OCI-LY7 (cell line): ENCODE measurements at regions not wholly inside any gene's neighbourhood (a gene's known extent, or its start where the extent isn't known, plus 50 kb on each side); places are given as distances from the start of the nearest gene placed in this dataset.

Experiments
- BruUV-seq: library from RNA; stranded (reverse); fragments of 400-500 nt; replicated peaks from 2 replicates; lab custom pipeline; 2021; lab: Mats Ljungman, UMichigan
- CTCF ChIA-PET: fragments of 300-600 bp; sonication (Branson Sonifier 250); formaldehyde crosslinking; loops from one replicate; lab custom pipeline; 2022; ENCODE audit warnings: antibody characterized with exemption; ENCODE audit not compliant: unreplicated experiment; lab: Charles Lee
- POLR2A ChIA-PET: fragments of 300-600 bp; sonication (Branson Sonifier 250); formaldehyde crosslinking; loops from one replicate; lab custom pipeline; 2022; ENCODE audit warnings: antibody characterized with exemption; lab: Charles Lee
- DNase-seq: peaks from one replicate; pipeline ENCODE4 v3.0.0-alpha.2; 2015; ENCODE audit warnings: low spot score
- H2AFZ ChIP-seq: fragments of 200-600 bp; sonication (generic), shearing (Covaris generic); 2 replicates; pipeline ENCODE4 v1.6.1; 2014; ENCODE audit warnings: mild to moderate bottlenecking, antibody characterized with exemption, low read length, moderate library complexity
- H3K27ac ChIP-seq: fragments of 200-600 bp; sonication (generic); 2 replicates; pipeline ENCODE4 v1.5.1; 2014; ENCODE audit warnings: mixed run types, low read depth, mild to moderate bottlenecking, moderate library complexity, low read length, inconsistent platforms; ENCODE audit not compliant: poor library complexity, severe bottlenecking
- H3K36me3 ChIP-seq: fragments of 200-600 bp; sonication (generic); 2 replicates; pipeline ENCODE4 v1.6.1; 2014; ENCODE audit warnings: mild to moderate bottlenecking, antibody characterized with exemption, low read length, moderate library complexity, mixed read lengths; ENCODE audit not compliant: insufficient read depth
- H3K4me1 ChIP-seq: fragments of 200-600 bp; sonication (generic); 2 replicates; pipeline ENCODE4 v1.5.1; 2014; ENCODE audit warnings: mild to moderate bottlenecking, low read length; ENCODE audit not compliant: insufficient read depth, poor library complexity, severe bottlenecking
- H3K4me2 ChIP-seq: fragments of 200-600 bp; sonication (generic); 2 replicates; pipeline ENCODE4 v1.6.1; 2014; ENCODE audit warnings: mild to moderate bottlenecking, low read length
- H3K4me3 ChIP-seq: fragments of 200-600 bp; sonication (generic); 2 replicates; pipeline ENCODE4 v1.5.1; 2014; ENCODE audit warnings: mild to moderate bottlenecking, low read depth, low read length; ENCODE audit not compliant: poor library complexity, severe bottlenecking
- H3K79me2 ChIP-seq: fragments of 200-600 bp; sonication (generic); 2 replicates; pipeline ENCODE4 v1.6.1; 2016; ENCODE audit warnings: low read depth, mild to moderate bottlenecking, low read length, moderate library complexity, mixed read lengths; ENCODE audit not compliant: insufficient read depth
- H3K9me2 ChIP-seq: fragments of 200-600 bp; sonication (generic); 2 replicates; pipeline ENCODE4 v1.6.1; 2016; ENCODE audit warnings: mild to moderate bottlenecking, low read length, mixed read lengths; ENCODE audit not compliant: insufficient read depth
- H3K9me3 ChIP-seq: fragments of 200-600 bp; sonication (generic); 2 replicates; pipeline ENCODE4 v1.6.1; 2014; ENCODE audit warnings: mild to moderate bottlenecking, mixed run types, low read length, mixed read lengths
- H4K20me1 ChIP-seq: fragments of 200-600 bp; sonication (generic); 2 replicates; pipeline ENCODE4 v1.6.1; 2014; ENCODE audit warnings: mild to moderate bottlenecking, antibody characterized with exemption, low read length, moderate library complexity, mixed read lengths; ENCODE audit not compliant: insufficient read depth
- CTCF ChIP-seq: fragments of 200-600 bp; sonication (generic); conservative IDR thresholded peaks from 2 replicates; pipeline ENCODE4 v1.5.1; 2014; ENCODE audit warnings: mild to moderate bottlenecking, antibody characterized with exemption, low read length, moderate library complexity, mixed read lengths
- EZH2phosphoT487 ChIP-seq: fragments of 200-600 bp; sonication (generic); IDR thresholded peaks from 2 replicates; pipeline ENCODE4 v1.6.1; 2018; ENCODE audit warnings: low read depth, borderline replicate concordance, mild to moderate bottlenecking, mixed run types, antibody characterized with exemption, low read length, moderate library complexity, mixed read lengths
- intact Hi-C: fragments of 100-400 bp; cut with micrococcal nuclease; formaldehyde crosslinking; loops from one replicate; pipeline ENCODE4 v1.10.0; 2022; ENCODE audit not compliant: unreplicated experiment

- Histone ChIP-seq H3K79me2 (no peaks in the 10 kb centered on the region), H3K4me2 (no peak overlapping the region), H3K9me3 (no peaks in the 10 kb centered on the region), H3K36me3 (no peaks in the 10 kb centered on the region), H3K27ac (no peak overlapping the region), H4K20me1 (no peaks in the 10 kb centered on the region), H2AFZ (no peak overlapping the region), H3K4me1 (no peaks in the 10 kb centered on the region), H3K4me3 (no peak overlapping the region), H3K9me2 (no peaks in the 10 kb centered on the region)
- DNase-seq = no peak
- intact Hi-C loops = no loop called here
- ChIA-PET POLR2A (interaction anchor here (1.0 kb wide), 2 partner anchors 70 to 77 kb away, joined by 3 to 4 read pairs; no protein-coding TSS in a partner anchor), CTCF (no interaction called here)
- BruUV-seq = no TSS peak
- TF ChIP-seq CTCF (no peak), EZH2phosphoT487 (no peak)
These were observed 831.0 kb downstream of the TUSC7 start for GRCh38 chr3:117540597-117540996.

- intact Hi-C loops = no loop called here
- Histone ChIP-seq H3K4me3 (no peak overlapping the region), H3K9me3 (no peaks in the 10 kb centered on the region), H3K79me2 (no peaks in the 10 kb centered on the region), H4K20me1 (no peaks in the 10 kb centered on the region), H3K36me3 (no peaks in the 10 kb centered on the region), H3K4me2 (no peak overlapping the region), H3K27ac (no peak overlapping the region), H3K9me2 (no peaks in the 10 kb centered on the region), H2AFZ (no peak overlapping the region), H3K4me1 (no peaks in the 10 kb centered on the region)
- ChIA-PET POLR2A (no interaction called here), CTCF (no interaction called here)
- no TSS peak for BruUV-seq
- no peak for DNase-seq
- TF ChIP-seq EZH2phosphoT487 (no peak), CTCF (no peak)
These were observed 832.1 kb downstream of the TUSC7 start for GRCh38 chr3:117541721-117542120.

- no peak for DNase-seq
- no peaks in the 10 kb centered on the region for H3K4me1 ChIP-seq
- H3K9me2 ChIP-seq = no peaks in the 10 kb centered on the region
- no peaks in the 10 kb centered on the region for H3K36me3 ChIP-seq
- H3K4me3 ChIP-seq = no peak overlapping the region
- ChIA-PET CTCF (no interaction called here), POLR2A (interaction anchor here (0.6 kb wide), 1 partner anchor 108 kb away, joined by 3 read pairs; no protein-coding TSS in a partner anchor)
- TF ChIP-seq EZH2phosphoT487 (no peak), CTCF (no peak)
- no peak overlapping the region for H2AFZ ChIP-seq
- H3K79me2 ChIP-seq = no peaks in the 10 kb centered on the region
- intact Hi-C loops = no loop called here
- no TSS peak for BruUV-seq
- H3K27ac ChIP-seq = no peak overlapping the region
- H3K9me3 ChIP-seq = no peaks in the 10 kb centered on the region
- no peaks in the 10 kb centered on the region for H4K20me1 ChIP-seq
- H3K4me2 ChIP-seq = no peak overlapping the region
These were observed 833.9 kb downstream of the TUSC7 start for GRCh38 chr3:117543521-117543920.
